ENCODE measurements at regions not wholly inside any gene's neighbourhood (a gene's known extent, or its start where the extent isn't known, plus 50 kb on each side); places are given as distances from the start of the nearest gene placed in this dataset.

DNA sequence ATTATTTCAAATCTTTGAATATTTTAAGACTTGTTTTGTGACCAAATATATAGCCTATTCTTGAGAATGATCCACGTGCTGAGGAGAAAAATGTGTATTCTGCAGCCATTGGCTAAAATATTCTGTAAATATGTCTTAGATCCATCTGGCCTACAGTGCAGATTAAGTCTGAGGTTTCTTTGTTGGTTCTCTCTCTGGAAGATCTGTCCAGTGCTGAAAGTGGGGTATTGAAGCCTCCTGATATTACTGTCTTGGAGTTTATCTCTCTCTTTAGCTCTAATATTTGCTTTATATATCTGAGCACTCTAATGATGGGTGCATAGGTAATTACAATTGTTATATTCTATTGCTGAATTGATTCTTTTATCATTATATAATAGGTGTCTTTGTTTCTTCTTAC, 617.4 kb upstream of the LRFN5 start:
- H3K27ac ChIP-seq: no peak overlapping the region
- intact Hi-C loops (cut with DNase I): no loop called here
- DNase-seq: no peak
- no peaks in the 10 kb centered on the region for H3K36me3 ChIP-seq
- no peaks in the 10 kb centered on the region for H3K27me3 ChIP-seq
- TF ChIP-seq, protein P1, sequence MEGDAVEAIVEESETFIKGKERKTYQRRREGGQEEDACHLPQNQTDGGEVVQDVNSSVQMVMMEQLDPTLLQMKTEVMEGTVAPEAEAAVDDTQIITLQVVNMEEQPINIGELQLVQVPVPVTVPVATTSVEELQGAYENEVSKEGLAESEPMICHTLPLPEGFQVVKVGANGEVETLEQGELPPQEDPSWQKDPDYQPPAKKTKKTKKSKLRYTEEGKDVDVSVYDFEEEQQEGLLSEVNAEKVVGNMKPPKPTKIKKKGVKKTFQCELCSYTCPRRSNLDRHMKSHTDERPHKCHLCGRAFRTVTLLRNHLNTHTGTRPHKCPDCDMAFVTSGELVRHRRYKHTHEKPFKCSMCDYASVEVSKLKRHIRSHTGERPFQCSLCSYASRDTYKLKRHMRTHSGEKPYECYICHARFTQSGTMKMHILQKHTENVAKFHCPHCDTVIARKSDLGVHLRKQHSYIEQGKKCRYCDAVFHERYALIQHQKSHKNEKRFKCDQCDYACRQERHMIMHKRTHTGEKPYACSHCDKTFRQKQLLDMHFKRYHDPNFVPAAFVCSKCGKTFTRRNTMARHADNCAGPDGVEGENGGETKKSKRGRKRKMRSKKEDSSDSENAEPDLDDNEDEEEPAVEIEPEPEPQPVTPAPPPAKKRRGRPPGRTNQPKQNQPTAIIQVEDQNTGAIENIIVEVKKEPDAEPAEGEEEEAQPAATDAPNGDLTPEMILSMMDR (IDR thresholded peaks at IDR 0.05): no peak
- TF ChIP-seq POLR2A (IDR thresholded peaks at IDR 0.05): no peak
- WGBS, 2 donors: 15 to 17% methylated on average over 1 of the region's 1 CpG
- H3K4me1 ChIP-seq: no peaks in the 10 kb centered on the region
- no peak overlapping the region for H3K4me3 ChIP-seq
- H3K9me3 ChIP-seq: no peaks in the 10 kb centered on the region

DNA sequence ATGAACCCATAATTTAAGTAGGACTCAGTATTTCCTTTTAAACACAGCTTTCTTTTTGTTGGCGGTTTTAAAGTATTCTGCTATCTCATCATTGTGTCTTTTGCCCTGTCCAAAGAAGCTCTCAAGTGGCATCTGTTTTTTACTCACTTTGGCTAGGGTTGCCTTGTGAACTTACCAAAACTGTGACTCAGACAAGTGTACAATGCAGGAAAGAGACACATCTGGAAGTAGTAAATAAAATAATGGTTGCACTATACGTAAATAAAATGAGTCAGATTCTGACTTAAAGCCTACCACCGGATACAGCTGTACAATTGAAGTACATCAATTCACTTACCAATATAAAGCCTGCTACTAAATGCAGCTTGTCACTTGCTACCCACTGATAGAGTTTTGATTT, 619.2 kb upstream of the LRFN5 start:
- intact Hi-C loops (cut with DNase I): no loop called here
- DNase-seq: no peak
- no peak overlapping the region for H3K4me3 ChIP-seq
- 74% methylated on average over 3 of the region's 3 CpGs for WGBS, 2 donors
- no peak for TF ChIP-seq POLR2A (IDR thresholded peaks at IDR 0.05)
- TF ChIP-seq, protein P1 (IDR thresholded peaks at IDR 0.05): no peak
- no peaks in the 10 kb centered on the region for H3K36me3 ChIP-seq
- no peak overlapping the region for H3K27ac ChIP-seq
- no peaks in the 10 kb centered on the region for H3K9me3 ChIP-seq
- H3K4me1 ChIP-seq: no peaks in the 10 kb centered on the region
- H3K27me3 ChIP-seq: no peaks in the 10 kb centered on the region

DNA sequence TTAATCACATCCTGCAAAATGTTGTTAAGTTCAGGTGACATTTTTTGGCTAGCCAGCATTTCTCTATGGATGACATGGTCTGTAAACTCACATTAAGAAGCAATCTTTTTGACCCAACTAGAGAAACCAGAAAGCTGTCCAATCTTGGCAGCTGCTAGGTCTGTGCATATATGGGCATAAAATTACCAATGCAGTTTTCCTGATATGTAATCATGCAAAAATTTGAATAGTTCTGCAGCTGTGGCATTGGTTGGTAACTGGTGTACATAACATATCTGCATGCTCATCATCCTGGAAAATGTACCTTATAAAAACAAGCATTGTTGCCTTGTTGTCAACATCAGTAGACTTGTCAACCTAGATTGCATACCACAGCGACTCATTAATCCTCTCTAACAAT, 620.0 kb upstream of the LRFN5 start:
- TF ChIP-seq, protein P1 (IDR thresholded peaks at IDR 0.05): no peak
- TF ChIP-seq POLR2A (IDR thresholded peaks at IDR 0.05): no peak
- DNase-seq: no peak
- WGBS, 2 donors: 40 to 50% methylated on average over 1 of the region's 1 CpG
- Histone ChIP-seq H3K4me3 (no peak overlapping the region), H3K27me3 (no peaks in the 10 kb centered on the region), H3K9me3 (no peaks in the 10 kb centered on the region), H3K36me3 (no peaks in the 10 kb centered on the region), H3K4me1 (no peaks in the 10 kb centered on the region), H3K27ac (no peak overlapping the region)
- intact Hi-C loops (cut with DNase I): no loop called here

DNA sequence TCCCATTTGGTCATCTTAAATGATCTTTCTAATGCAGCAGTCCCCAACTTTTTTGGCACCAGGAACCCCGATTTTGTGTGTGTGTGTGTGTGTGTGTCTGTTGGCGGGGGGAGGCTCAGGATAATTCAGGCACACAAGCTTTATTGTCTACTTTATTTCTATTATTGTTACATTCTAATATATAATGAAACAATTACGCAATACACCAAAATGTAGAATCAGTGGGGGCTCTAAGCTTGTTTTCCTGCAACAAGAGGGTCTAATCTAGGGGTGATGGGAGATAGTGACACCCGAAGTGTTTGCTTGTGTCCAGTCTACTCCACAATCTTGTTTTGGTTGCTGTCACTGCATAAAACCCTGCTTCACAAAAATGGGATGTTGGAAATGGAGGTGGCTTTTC, 621.1 kb upstream of the LRFN5 start:
- H3K27me3 ChIP-seq: no peaks in the 10 kb centered on the region
- no peaks in the 10 kb centered on the region for H3K9me3 ChIP-seq
- DNase-seq: no peak
- H3K4me1 ChIP-seq: no peaks in the 10 kb centered on the region
- TF ChIP-seq, protein P1 (IDR thresholded peaks at IDR 0.05): no peak
- no peak for TF ChIP-seq POLR2A (IDR thresholded peaks at IDR 0.05)
- 50 to 52% methylated on average over 4 of the region's 4 CpGs for WGBS, 2 donors
- H3K4me3 ChIP-seq: no peak overlapping the region
- H3K36me3 ChIP-seq: no peaks in the 10 kb centered on the region
- intact Hi-C loops (cut with DNase I): no loop called here
- H3K27ac ChIP-seq: no peak overlapping the region

DNA sequence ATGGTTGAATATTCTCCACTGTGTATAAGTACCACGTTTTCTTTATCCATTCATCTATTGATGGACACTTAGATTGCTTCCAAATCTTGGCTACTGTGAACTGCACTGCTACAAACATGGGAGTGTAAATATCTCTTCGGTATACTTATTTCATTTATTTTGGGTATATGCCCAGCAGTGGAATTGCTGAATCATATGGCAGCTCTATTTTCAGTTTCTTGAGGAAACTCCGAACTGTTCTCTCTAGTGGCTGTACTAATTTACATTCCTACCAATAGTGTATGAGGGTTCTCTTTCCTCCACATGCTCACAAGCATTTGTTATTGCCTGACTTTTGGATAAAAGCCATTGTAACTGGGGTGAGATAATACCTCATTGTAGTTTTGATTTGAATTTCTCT, 623.1 kb upstream of the LRFN5 start:
- Histone ChIP-seq H3K36me3 (no peaks in the 10 kb centered on the region), H3K27me3 (no peaks in the 10 kb centered on the region), H3K9me3 (no peaks in the 10 kb centered on the region), H3K27ac (no peak overlapping the region), H3K4me3 (no peak overlapping the region), H3K4me1 (no peaks in the 10 kb centered on the region)
- intact Hi-C loops (cut with DNase I): no loop called here
- TF ChIP-seq, protein P1 (IDR thresholded peaks at IDR 0.05): no peak
- TF ChIP-seq POLR2A (IDR thresholded peaks at IDR 0.05): no peak
- WGBS, 2 donors: 28 to 29% methylated on average over 3 of the region's 3 CpGs
- no peak for DNase-seq
